ENCODE measurements at regions not wholly inside any gene's neighbourhood (a gene's known extent, or its start where the extent isn't known, plus 50 kb on each side); places are given as distances from the start of the nearest gene placed in this dataset.
A peak's percentile ranks its signal among the peaks of the same experiment; 100 is the strongest.

DNA sequence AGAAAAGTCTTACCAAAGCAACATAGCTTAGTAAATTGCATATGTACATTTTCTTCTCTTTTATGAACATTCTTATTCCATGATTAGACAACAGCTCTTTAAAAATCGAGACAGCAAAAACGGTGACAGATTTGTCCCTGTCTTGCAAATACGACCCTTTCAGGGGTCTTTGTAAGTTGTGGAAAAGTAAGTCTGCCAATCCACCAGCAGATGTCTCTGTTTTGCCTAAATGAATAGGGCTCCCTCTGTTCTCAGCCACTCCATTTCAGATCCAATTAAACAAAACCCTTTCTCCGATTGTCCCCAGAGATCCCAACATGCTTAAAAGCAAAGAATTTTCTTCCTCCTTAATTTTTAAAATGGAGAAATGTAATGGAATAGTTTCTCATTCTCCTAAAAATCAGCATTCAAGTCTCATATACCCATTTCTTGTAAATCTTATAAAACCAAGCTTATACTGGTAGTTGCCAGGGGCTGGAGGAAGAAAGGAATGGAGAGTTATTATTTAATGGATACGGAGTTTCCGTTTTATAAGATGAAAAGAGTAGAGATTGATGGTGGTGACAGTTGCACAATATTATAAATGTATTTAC is 61.0 kb upstream of the NFE2L3 start:
- TF ChIP-seq, protein P1, sequence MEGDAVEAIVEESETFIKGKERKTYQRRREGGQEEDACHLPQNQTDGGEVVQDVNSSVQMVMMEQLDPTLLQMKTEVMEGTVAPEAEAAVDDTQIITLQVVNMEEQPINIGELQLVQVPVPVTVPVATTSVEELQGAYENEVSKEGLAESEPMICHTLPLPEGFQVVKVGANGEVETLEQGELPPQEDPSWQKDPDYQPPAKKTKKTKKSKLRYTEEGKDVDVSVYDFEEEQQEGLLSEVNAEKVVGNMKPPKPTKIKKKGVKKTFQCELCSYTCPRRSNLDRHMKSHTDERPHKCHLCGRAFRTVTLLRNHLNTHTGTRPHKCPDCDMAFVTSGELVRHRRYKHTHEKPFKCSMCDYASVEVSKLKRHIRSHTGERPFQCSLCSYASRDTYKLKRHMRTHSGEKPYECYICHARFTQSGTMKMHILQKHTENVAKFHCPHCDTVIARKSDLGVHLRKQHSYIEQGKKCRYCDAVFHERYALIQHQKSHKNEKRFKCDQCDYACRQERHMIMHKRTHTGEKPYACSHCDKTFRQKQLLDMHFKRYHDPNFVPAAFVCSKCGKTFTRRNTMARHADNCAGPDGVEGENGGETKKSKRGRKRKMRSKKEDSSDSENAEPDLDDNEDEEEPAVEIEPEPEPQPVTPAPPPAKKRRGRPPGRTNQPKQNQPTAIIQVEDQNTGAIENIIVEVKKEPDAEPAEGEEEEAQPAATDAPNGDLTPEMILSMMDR (conservative IDR thresholded peaks at IDR 0.05; ENCODE audit: low read length): peak; percentile 98
- TF ChIP-seq EZH2phosphoT487 (IDR thresholded peaks at IDR 0.05; ENCODE audit: borderline replicate concordance, low read depth, low read length): no peak
- ChIA-PET CTCF (ENCODE audit: unreplicated experiment) (interaction anchor here (1.1 kb wide), 2 partner anchors 12 to 107 kb away, joined by 3 read pairs; no protein-coding TSS in a partner anchor), POLR2A (interaction anchor here (0.6 to 2.2 kb wide), 14 partner anchors 13 to 398 kb away, joined by 3 to 11 read pairs (median 3); no protein-coding TSS in a partner anchor)
- peak overlapping the region; percentile 30 for H3K4me2 ChIP-seq (ENCODE audit: low read length)
- no peaks in the 10 kb centered on the region for H3K36me3 ChIP-seq (ENCODE audit: insufficient read depth, low read length)
- no TSS peak for BruUV-seq (replicated peaks)
- H3K79me2 ChIP-seq (ENCODE audit: insufficient read depth, low read depth, low read length): no peaks in the 10 kb centered on the region
- peak; percentile 76 for DNase-seq (ENCODE audit: low spot score)
- H3K4me3 ChIP-seq (ENCODE audit: low read depth, low read length, poor library complexity, severe bottlenecking): peak overlapping the region; percentile 9
- H3K27ac ChIP-seq (ENCODE audit: low read depth, low read length, poor library complexity, severe bottlenecking): no peak overlapping the region
- H3K4me1 ChIP-seq (ENCODE audit: insufficient read depth, low read length, poor library complexity, severe bottlenecking): peaks cover 15% of the 10 kb centered on the region
- H3K9me3 ChIP-seq (ENCODE audit: low read length): no peaks in the 10 kb centered on the region
- H2AFZ ChIP-seq (ENCODE audit: low read length): peak overlapping the region; percentile 92
- no peaks in the 10 kb centered on the region for H4K20me1 ChIP-seq (ENCODE audit: insufficient read depth, low read length)
- intact Hi-C loops (cut with micrococcal nuclease; ENCODE audit: unreplicated experiment): loop anchor here (1.0 to 10.0 kb wide), 6 partner anchors 62 to 414 kb away; partner anchors contain the start of genes NFE2L3 and SNX10
- H3K9me2 ChIP-seq (ENCODE audit: insufficient read depth, low read length): no peaks in the 10 kb centered on the region

DNA sequence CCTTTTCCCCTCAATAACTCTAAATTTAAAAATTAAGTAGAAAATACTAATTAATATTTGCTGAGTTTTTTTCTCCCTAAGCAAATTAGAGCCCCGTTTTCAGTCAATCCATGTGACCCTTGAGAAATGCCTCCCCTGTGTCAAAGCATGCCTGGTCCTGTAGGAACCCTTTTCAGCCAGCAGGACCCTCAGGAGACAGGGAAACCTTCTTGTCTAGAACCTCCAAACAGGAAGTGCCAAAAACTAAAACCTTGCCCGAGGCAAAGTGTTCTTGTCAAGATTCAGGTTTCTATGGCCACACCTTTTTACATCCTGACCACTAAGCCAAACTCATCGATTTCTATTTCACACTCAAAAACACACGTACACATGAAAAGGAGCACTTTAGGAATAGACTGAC is 60.1 kb upstream of the NFE2L3 start:
- ChIA-PET CTCF (ENCODE audit: unreplicated experiment) (no interaction called here), POLR2A (interaction anchor here (0.9 to 1.4 kb wide), 3 partner anchors 102 to 197 kb away, joined by 3 to 4 read pairs (median 3); no protein-coding TSS in a partner anchor)
- Histone ChIP-seq H3K36me3 (ENCODE audit: insufficient read depth, low read length) (no peaks in the 10 kb centered on the region), H3K4me2 (ENCODE audit: low read length) (no peak overlapping the region), H2AFZ (ENCODE audit: low read length) (peak overlapping the region; percentile 92; the same call in 1 of the 2 replicates), H3K79me2 (ENCODE audit: insufficient read depth, low read depth, low read length) (no peaks in the 10 kb centered on the region), H4K20me1 (ENCODE audit: insufficient read depth, low read length) (no peaks in the 10 kb centered on the region), H3K4me1 (ENCODE audit: insufficient read depth, low read length, poor library complexity, severe bottlenecking) (peaks cover 20% of the 10 kb centered on the region), H3K9me3 (ENCODE audit: low read length) (no peaks in the 10 kb centered on the region), H3K9me2 (ENCODE audit: insufficient read depth, low read length) (no peaks in the 10 kb centered on the region), H3K4me3 (ENCODE audit: low read depth, low read length, poor library complexity, severe bottlenecking) (no peak overlapping the region), H3K27ac (ENCODE audit: low read depth, low read length, poor library complexity, severe bottlenecking) (no peak overlapping the region)
- BruUV-seq (replicated peaks): no TSS peak
- TF ChIP-seq, protein P1 (conservative IDR thresholded peaks at IDR 0.05; ENCODE audit: low read length): no peak
- TF ChIP-seq EZH2phosphoT487 (IDR thresholded peaks at IDR 0.05; ENCODE audit: borderline replicate concordance, low read depth, low read length): no peak
- peak; percentile 15 for DNase-seq (ENCODE audit: low spot score)
- intact Hi-C loops (cut with micrococcal nuclease; ENCODE audit: unreplicated experiment): loop anchor here (1.0 to 10.0 kb wide), 6 partner anchors 61 to 413 kb away; partner anchors contain the start of genes NFE2L3 and SNX10

GRCh38 chr7:26093023-26093422 is 59.0 kb upstream of the NFE2L3 start:
- no peak for DNase-seq (ENCODE audit: low spot score)
- BruUV-seq (replicated peaks): no TSS peak
- Histone ChIP-seq H3K4me3 (ENCODE audit: low read depth, low read length, poor library complexity, severe bottlenecking) (no peak overlapping the region), H3K79me2 (ENCODE audit: insufficient read depth, low read depth, low read length) (no peaks in the 10 kb centered on the region), H3K36me3 (ENCODE audit: insufficient read depth, low read length) (no peaks in the 10 kb centered on the region), H4K20me1 (ENCODE audit: insufficient read depth, low read length) (no peaks in the 10 kb centered on the region), H2AFZ (ENCODE audit: low read length) (no peak overlapping the region), H3K4me1 (ENCODE audit: insufficient read depth, low read length, poor library complexity, severe bottlenecking) (peaks cover 31% of the 10 kb centered on the region), H3K4me2 (ENCODE audit: low read length) (no peak overlapping the region), H3K9me3 (ENCODE audit: low read length) (no peaks in the 10 kb centered on the region), H3K9me2 (ENCODE audit: insufficient read depth, low read length) (no peaks in the 10 kb centered on the region), H3K27ac (ENCODE audit: low read depth, low read length, poor library complexity, severe bottlenecking) (no peak overlapping the region)
- intact Hi-C loops (cut with micrococcal nuclease; ENCODE audit: unreplicated experiment): loop anchor here (5.0 to 10.0 kb wide), 3 partner anchors 89 to 412 kb away; partner anchors contain the start of gene SNX10
- POLR2A ChIA-PET: interaction anchor here (1.2 to 1.4 kb wide), 2 partner anchors 107 to 196 kb away, joined by 3 to 4 read pairs; no protein-coding TSS in a partner anchor
- CTCF ChIA-PET (ENCODE audit: unreplicated experiment): interaction anchor here (0.9 to 1.0 kb wide), 2 partner anchors 13 to 272 kb away, joined by 3 to 5 read pairs; no protein-coding TSS in a partner anchor
- TF ChIP-seq, protein P1 (conservative IDR thresholded peaks at IDR 0.05; ENCODE audit: low read length): no peak
- TF ChIP-seq EZH2phosphoT487 (IDR thresholded peaks at IDR 0.05; ENCODE audit: borderline replicate concordance, low read depth, low read length): no peak

Measured in OCI-LY7 (cell line).